ENCODE measurements at regions not wholly inside any gene's neighbourhood (a gene's known extent, or its start where the extent isn't known, plus 50 kb on each side); places are given as distances from the start of the nearest gene placed in this dataset.
"Not testable (repeated sequence)": the region's sequence is repeated elsewhere in the genome, so short reads cannot be mapped to it uniquely, and the experiment has no call there.

DNA sequence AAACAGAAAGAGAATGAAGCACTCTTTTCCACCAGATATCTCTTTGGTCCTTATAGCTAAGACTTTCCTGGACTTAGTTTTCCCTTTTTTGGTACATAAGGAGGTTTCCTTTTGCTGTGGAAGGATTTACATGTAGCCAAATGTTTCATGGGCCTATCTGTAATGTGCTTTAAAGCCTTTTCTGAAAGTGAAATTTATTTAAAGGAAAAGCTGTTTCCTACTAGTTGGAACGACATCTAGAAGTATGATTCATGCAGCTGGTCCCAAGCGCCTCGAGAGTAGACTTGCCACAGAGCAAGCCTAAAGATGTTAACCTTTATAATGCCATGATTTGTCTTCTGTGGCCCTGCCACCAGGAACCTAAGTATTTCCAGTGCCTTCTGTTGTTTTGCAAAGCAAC lies 390.3 kb downstream of the DLEU7 start:
- DNase-seq (ENCODE audit: low read depth), result no peak

DNA sequence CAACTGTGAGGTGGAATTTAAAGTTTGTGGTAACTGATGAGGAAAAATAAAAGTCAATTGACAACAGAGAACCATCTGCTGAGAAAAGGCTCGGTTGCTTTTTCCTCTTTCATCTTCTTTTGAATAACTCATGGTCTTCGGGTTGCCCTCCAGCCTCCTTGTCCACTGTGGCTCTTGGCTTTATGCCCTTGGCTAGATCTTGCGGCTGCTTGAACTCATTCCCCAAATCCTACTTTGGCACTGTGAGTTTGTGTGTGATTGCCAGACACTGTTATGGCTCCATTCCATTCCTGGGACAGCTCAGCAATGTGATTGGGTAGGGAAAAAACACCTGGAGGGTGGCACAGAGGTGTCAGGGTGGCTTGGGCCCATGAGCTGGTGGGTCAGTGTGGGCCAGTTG lies 387.4 kb downstream of the DLEU7 start:
- no peak for DNase-seq (ENCODE audit: low read depth)

DNA sequence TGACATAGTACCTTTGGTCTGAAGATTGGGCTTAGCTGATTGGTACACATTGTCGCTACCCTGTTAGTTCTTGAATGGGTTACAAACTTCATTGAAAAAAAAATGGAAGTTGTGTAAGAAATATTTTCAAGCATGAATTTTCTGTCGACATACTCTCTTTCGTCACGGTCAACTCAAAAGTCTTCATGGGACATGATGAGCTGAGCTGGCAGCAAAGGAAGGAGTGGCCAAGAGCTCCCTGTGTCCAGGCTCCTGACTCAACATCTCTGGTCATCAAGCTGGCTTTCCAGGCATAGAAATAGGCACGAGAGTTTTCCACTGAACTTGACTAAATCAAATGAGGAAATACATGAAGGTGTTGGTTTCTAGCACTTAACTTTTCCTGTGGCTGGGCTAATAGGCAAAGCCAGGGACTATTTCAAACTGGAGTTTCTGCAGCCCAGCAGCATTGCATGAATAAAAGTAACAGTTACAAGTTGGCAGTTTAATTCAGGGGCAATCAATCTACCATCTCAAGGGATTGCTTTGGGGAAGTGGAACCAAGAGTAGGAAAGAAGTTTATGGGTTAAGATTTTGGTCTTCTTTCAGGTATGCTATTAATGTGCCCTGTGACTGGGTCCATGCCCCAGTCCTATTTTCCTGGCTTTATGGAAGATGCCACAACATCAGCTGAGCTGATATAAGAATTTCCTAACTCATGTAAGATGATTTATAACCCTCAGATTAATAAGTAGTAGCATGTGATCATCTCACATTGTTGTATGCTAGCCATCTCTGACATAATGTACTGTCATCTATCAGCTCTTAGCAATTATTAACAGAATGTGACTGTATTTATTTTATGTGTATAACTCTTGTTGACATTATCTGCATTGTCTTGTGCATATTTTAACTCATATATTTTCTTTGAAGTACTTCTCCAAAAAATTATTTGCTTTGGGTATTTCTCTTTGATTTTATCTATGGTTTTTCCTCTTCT lies 385.8 kb downstream of the DLEU7 start:
- DNase-seq (ENCODE audit: low read depth), result no peak

- no peak for DNase-seq (ENCODE audit: low read depth)
Observed at GRCh38 chr13:50459046-50459445, 384.4 kb downstream of the DLEU7 start.

DNA sequence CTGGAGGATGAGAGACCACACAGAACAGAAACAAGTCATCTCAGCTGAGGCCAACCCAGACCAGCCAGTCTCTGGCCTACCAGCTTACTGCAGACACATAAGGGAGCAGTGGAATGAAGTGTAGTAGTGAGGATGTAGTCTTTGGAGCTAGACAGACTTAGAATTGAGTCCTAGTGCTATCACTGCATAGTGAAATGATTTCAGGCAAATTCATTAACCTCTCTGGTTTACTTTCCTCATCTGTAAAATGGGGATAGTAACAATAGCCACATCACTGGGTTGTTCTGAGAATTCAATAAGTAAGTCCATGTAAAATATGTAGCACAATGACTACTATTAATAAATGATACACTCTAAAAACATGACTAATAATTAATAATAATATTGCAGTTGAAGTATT lies 383.8 kb downstream of the DLEU7 start:
- no peak for DNase-seq (ENCODE audit: low read depth)

DNA sequence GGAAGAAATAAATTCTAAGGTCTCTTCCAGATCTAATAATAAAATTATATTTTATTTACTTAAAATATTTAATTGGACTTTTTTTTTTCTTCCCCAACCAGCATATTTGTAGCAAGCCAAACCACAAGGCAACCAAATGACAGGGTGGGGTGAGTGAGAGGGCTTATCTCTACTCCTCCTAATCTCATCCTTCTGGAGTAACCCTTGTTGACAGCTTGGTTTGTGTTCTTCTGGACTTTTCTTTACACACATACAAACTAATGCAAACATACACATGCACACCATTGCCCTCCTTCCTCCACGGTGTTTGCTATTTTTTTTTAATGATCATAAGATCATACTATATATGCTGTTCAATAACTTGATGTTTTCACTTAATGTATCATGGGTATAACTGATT lies 383.1 kb downstream of the DLEU7 start:
- DNase-seq (ENCODE audit: low read depth), result no peak

DNA sequence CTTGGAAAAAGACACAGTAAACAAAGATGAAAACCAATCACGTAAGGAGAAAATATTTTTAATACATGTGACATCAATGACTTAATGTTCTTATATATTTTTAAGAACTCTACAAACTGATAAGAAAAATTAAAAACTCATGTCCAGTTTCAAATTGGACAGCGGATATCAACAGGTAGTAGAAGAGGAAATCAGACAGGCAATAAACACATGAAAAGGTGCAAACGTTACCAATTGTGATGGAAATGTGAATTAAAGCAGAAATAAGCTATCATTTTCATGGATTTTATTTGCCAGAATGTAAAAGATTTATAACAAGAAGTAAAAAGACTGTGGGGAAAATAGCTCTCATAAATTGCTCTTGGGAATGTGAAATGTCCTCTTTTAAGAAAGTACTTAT lies 382.3 kb downstream of the DLEU7 start:
- DNase-seq (ENCODE audit: low read depth), result no peak

- no peak for DNase-seq (ENCODE audit: low read depth)
Observed at GRCh38 chr13:50463719-50464118, 379.8 kb downstream of the DLEU7 start.

GRCh38 chr13:50464349-50465251 lies 378.9 kb downstream of the DLEU7 start:
- no peak for DNase-seq (ENCODE audit: low read depth)

- DNase-seq (ENCODE audit: low read depth), result no peak
Observed at GRCh38 chr13:50466456-50466855, 377.0 kb downstream of the DLEU7 start.

GRCh38 chr13:50467156-50468110 lies 376.1 kb downstream of the DLEU7 start:
- DNase-seq (ENCODE audit: low read depth), result no peak

- DNase-seq (ENCODE audit: low read depth), result no peak
Observed at GRCh38 chr13:50468849-50469669, 374.4 kb downstream of the DLEU7 start.

DNA sequence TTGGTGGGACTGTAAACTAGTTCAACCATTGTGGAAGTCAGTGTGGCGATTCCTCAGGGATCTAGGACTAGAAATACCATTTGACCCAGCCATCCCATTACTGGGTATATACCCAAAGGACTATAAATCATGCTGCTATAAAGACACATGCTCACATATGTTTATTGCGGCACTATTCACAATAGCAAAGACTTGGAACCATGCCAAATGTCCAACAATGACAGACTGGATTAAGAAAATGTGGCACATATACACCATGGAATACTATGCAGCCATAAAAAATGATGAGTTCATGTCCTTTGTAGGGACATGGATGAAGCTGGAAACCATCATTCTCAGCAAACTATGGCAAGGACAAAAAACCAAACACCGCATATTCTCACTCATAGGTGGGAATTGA lies 370.4 kb downstream of the DLEU7 start:
- not testable (repeated sequence) for DNase-seq (ENCODE audit: low read depth)

DNA sequence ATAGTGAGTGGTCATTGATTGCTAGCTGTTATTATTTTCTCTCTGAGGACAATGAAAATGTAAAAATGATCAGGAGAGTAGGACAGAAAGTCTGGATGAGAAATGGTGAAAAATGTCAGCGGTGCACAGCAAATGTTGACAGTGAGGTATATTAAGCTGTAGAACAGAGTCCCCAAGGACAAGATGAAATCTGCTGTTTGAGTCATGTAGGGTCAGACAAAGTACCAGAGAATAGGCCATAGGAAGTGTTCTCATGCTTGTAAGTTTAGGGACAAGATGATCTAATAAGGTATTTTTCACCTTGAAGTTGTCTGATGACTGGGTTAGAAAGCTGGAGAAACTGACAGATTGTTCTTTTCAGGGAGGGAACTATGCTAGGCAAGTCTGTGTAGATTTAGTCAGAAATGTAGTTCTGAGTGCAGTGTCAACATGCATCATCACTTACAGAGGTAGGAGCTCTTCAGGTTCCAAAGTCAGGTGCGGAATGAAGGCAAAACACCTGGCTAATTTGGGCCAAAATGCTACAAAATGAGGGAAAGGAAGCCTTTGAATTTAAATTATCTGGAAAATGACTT lies 369.3 kb downstream of the DLEU7 start:
- no peak for DNase-seq (ENCODE audit: low read depth)

- DNase-seq (ENCODE audit: low read depth), result no peak
Observed at GRCh38 chr13:50476577-50477285, 366.8 kb downstream of the DLEU7 start.

DNA sequence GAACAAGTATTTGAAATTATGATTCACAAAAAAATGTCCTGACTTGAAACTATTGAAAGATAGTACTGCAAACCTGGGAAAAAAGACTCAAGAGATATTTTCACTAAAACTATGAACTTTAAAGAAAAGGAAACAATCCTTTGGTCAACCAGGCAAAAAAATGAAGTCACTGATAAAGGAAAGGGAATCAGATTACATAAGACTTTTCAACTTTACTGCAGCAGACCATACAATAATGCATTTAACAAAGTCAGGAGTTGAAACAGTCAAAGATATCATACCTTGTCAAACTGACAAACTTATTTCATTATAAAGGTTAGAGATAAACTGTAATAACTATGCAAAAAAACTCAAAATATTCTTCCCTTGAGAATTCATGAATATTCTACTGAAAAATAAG lies 361.6 kb downstream of the DLEU7 start:
- DNase-seq (ENCODE audit: low read depth), result no peak

DNA sequence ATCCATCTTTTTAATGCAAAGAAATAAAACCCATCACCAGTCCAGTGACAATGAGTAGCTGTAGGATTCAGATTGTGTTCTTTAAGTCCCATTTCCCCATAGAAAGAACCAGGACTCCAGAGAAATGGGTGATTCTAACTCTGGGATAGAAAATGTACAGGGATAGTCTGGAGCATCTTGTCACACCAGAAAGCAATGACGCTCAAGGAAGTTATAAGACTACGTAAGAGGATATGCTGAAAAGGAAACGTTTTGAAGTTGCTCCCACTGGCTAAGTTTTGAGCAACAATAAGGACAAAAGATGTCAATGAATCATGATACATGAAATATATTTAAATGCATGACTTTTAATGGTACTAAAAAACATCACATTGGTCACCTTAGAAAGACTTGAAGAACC lies 360.1 kb downstream of the DLEU7 start:
- DNase-seq (ENCODE audit: low read depth), result no peak

DNA sequence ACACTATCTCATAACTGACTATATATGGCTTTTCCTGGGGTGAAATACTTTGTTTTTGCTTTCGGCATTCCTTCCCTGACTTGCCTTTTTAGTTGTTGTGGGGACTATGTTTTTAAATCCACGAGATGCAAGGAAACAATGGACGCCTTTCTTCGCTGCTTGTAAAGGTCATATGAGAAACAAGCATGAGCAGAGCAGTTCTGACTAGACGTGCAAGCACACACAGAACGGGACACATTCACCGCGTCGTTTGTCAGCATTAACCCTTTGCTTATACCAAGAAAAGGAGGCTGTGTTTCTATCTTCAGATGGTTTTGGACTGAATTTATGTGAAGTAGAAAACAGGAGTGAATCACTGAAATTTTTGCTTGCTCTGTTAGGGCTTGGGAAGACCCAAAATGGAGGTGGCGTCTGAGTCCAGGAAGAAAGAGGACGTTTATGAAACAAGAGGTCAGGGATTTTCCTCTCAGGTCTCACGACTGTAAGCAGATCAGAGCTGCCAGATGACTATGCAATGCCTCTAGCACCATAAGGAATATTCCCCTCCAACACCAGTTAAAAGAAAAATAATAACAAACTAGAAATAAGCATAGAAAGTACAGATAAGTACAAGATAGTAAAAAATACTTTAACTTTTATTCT lies 358.9 kb downstream of the DLEU7 start:
- no peak for DNase-seq (ENCODE audit: low read depth)

All from activated T-helper 1 cell treated with Interleukin-2 at 50 U/mL for 16 hours (primary cell).